GM19023 (cell line): ENCODE measurements at regions not wholly inside any gene's neighbourhood (a gene's known extent, or its start where the extent isn't known, plus 50 kb on each side); places are given as distances from the start of the nearest gene placed in this dataset.

Source experiments
- ATAC-seq: cut with Tn5 transposase; IDR thresholded peaks from one replicate; pipeline ENCODE4 v1.9.1; 2021; ENCODE audit warnings: mild to moderate bottlenecking, moderate library complexity; ENCODE audit not compliant: unreplicated experiment

- ATAC-seq = no peak
Observed at GRCh38 chr6:170483413-170483812, 69.7 kb downstream of the PSMB1 start.

GRCh38 chr6:170480050-170480692, 72.9 kb downstream of the PSMB1 start:
- ATAC-seq = no peak

GRCh38 chr6:170476360-170476759, 76.7 kb downstream of the PSMB1 start:
- no peak for ATAC-seq

GRCh38 chr6:170475118-170475517, 78.0 kb downstream of the PSMB1 start:
- ATAC-seq = no peak

GRCh38 chr6:170473801-170474200, 79.3 kb downstream of the PSMB1 start:
- ATAC-seq = no peak

- no peak for ATAC-seq
Observed at GRCh38 chr6:170473301-170473717, 79.8 kb downstream of the PSMB1 start.

- ATAC-seq = no peak
Observed at GRCh38 chr6:170471491-170471890, 81.6 kb downstream of the PSMB1 start.

GRCh38 chr6:170470734-170471133, 82.4 kb downstream of the PSMB1 start:
- no peak for ATAC-seq

GRCh38 chr6:170464524-170464979, 88.6 kb downstream of the PSMB1 start:
- ATAC-seq = peak; percentile 62

GRCh38 chr6:170464080-170464479, 89.0 kb downstream of the PSMB1 start:
- ATAC-seq = peak; percentile 8

- no peak for ATAC-seq
Observed at GRCh38 chr6:170463101-170463721, 89.9 kb downstream of the PSMB1 start.

GRCh38 chr6:170462366-170463020, 90.6 kb downstream of the PSMB1 start:
- ATAC-seq = no peak

GRCh38 chr6:170461556-170462365, 91.3 kb downstream of the PSMB1 start:
- no peak for ATAC-seq

- ATAC-seq = no peak
Observed at GRCh38 chr6:170461111-170461510, 92.0 kb downstream of the PSMB1 start.

GRCh38 chr6:170460641-170461040, 92.5 kb downstream of the PSMB1 start:
- ATAC-seq = no peak

GRCh38 chr6:170459451-170459850, 93.7 kb downstream of the PSMB1 start:
- ATAC-seq = peak; percentile 74

GRCh38 chr6:170456886-170457698, 96.0 kb downstream of the PSMB1 start:
- ATAC-seq = no peak
